Breast epithelium (tissue), 4 donors: ENCODE measurements at regions not wholly inside any gene's neighbourhood (a gene's known extent, or its start where the extent isn't known, plus 50 kb on each side); places are given as distances from the start of the nearest gene placed in this dataset.

Experiments
- DNase-seq, 2 donors: peaks; one replicate each; pipeline ENCODE4 v3.0.0-alpha.2; 2019; ENCODE audit warnings: low spot score in 2 of 2
- H3K27ac ChIP-seq, 2 donors: fragments of 200-600 bp; sonication (generic) in 1 of 2; one replicate each; pipeline ENCODE4 v1.5.1; 2016 to 2019; ENCODE audit warnings: mild to moderate bottlenecking in 1 of 2
- H3K27me3 ChIP-seq, 2 donors: fragments of 200-600 bp; sonication (generic) in 1 of 2; one replicate each; pipeline versions ENCODE4 v1.5.1 to v1.6.0; 2017 to 2019; ENCODE audit warnings: control low read depth in 1 of 2, mild to moderate bottlenecking in 1 of 2
- H3K36me3 ChIP-seq: fragments of 200-600 bp; one replicate; pipeline ENCODE4 v1.5.1; 2019
- H3K4me1 ChIP-seq, 2 donors: fragments of 200-600 bp; sonication (generic); one replicate each; pipeline ENCODE4 v1.5.1; 2016 to 2019; ENCODE audit warnings: control low read depth in 1 of 2
- H3K4me3 ChIP-seq, 3 donors: fragments of 200-600 bp; sonication (generic); 1 replicate in 2 of 3; 2 replicates in 1 of 3; pipeline ENCODE4 v1.5.1; 2016 to 2019; ENCODE audit warnings: mild to moderate bottlenecking in 3 of 3, moderate library complexity in 2 of 3
- H3K9me3 ChIP-seq, 2 donors: fragments of 200-600 bp; sonication (generic) in 1 of 2; one replicate each; pipeline ENCODE4 v1.5.1; 2016 to 2019; ENCODE audit warnings: control low read depth in 1 of 2
- CTCF ChIP-seq, 3 donors: fragments of 450-650 bp; IDR thresholded peaks; one replicate each; pipeline ENCODE4 v1.5.1; 2016 to 2017; ENCODE audit warnings: antibody characterized with exemption in 3 of 3, mild to moderate bottlenecking in 3 of 3, moderate library complexity in 3 of 3
- POLR2A ChIP-seq: fragments of 450-650 bp; IDR thresholded peaks from one replicate; pipeline ENCODE4 v1.6.1; 2016; ENCODE audit warnings: antibody characterized with exemption, mild to moderate bottlenecking, moderate library complexity
- POLR2AphosphoS5 ChIP-seq, 3 donors: sonication (generic); formaldehyde crosslinking; IDR thresholded peaks; one replicate each; pipeline ENCODE4 v1.6.1; 2017; ENCODE audit warnings: antibody characterized with exemption in 3 of 3
- intact Hi-C: fragments of 100-400 bp; cut with DNase I; formaldehyde crosslinking; loops from one replicate; pipeline ENCODE4 v1.15.1; 2023; ENCODE audit warnings: low total_unique reads

GRCh38 chr5:105740242-105740641, 1930.5 kb downstream of the EFNA5 start:
- intact Hi-C loops, result no loop called here
- H3K9me3 ChIP-seq, result no peaks in the 10 kb centered on the region
- H3K4me1 ChIP-seq, result no peaks in the 10 kb centered on the region
- TF ChIP-seq POLR2A (no peak), CTCF (IDR thresholded peaks at IDR 0.05) (no peak), POLR2AphosphoS5 (IDR thresholded peaks at IDR 0.05) (no peak)
- no peak for DNase-seq
- no peaks in the 10 kb centered on the region for H3K27me3 ChIP-seq
- no peaks in the 10 kb centered on the region for H3K36me3 ChIP-seq
- H3K4me3 ChIP-seq, result no peak overlapping the region
- no peak overlapping the region for H3K27ac ChIP-seq

- H3K27me3 ChIP-seq, result no peaks in the 10 kb centered on the region
- no peak overlapping the region for H3K4me3 ChIP-seq
- no peak overlapping the region for H3K27ac ChIP-seq
- no peaks in the 10 kb centered on the region for H3K4me1 ChIP-seq
- intact Hi-C loops, result no loop called here
- TF ChIP-seq POLR2AphosphoS5 (IDR thresholded peaks at IDR 0.05) (no peak), CTCF (IDR thresholded peaks at IDR 0.05) (no peak), POLR2A (no peak)
- no peak for DNase-seq
- no peaks in the 10 kb centered on the region for H3K36me3 ChIP-seq
- no peaks in the 10 kb centered on the region for H3K9me3 ChIP-seq
These were observed 1931.0 kb downstream of the EFNA5 start for GRCh38 chr5:105739732-105740131.

GRCh38 chr5:105735704-105736103, 1935.0 kb downstream of the EFNA5 start:
- H3K27me3 ChIP-seq, result no peaks in the 10 kb centered on the region
- H3K4me3 ChIP-seq, result no peak overlapping the region
- no peaks in the 10 kb centered on the region for H3K36me3 ChIP-seq
- H3K4me1 ChIP-seq, result no peaks in the 10 kb centered on the region
- DNase-seq, result no peak
- intact Hi-C loops, result no loop called here
- H3K9me3 ChIP-seq, result no peaks in the 10 kb centered on the region
- H3K27ac ChIP-seq, result no peak overlapping the region
- no peak for TF ChIP-seq POLR2AphosphoS5 (IDR thresholded peaks at IDR 0.05)

- Histone ChIP-seq H3K4me3 (no peak overlapping the region), H3K9me3 (no peaks in the 10 kb centered on the region), H3K27ac (no peak overlapping the region), H3K36me3 (no peaks in the 10 kb centered on the region), H3K27me3 (no peaks in the 10 kb centered on the region), H3K4me1 (no peaks in the 10 kb centered on the region)
- no peak for TF ChIP-seq POLR2AphosphoS5 (IDR thresholded peaks at IDR 0.05)
- no peak for TF ChIP-seq CTCF (IDR thresholded peaks at IDR 0.05)
- no peak for TF ChIP-seq POLR2A
- intact Hi-C loops, result no loop called here
- no peak for DNase-seq
These were observed 1939.8 kb downstream of the EFNA5 start for GRCh38 chr5:105730982-105731381.

- Histone ChIP-seq H3K27ac (no peak overlapping the region), H3K9me3 (peaks cover 0 to 5% of the 10 kb centered on the region in 2 donors), H3K4me1 (no peaks in the 10 kb centered on the region), H3K27me3 (no peaks in the 10 kb centered on the region), H3K36me3 (no peaks in the 10 kb centered on the region), H3K4me3 (no peak overlapping the region)
- no peak for TF ChIP-seq CTCF (IDR thresholded peaks at IDR 0.05)
- no peak for TF ChIP-seq POLR2A
- TF ChIP-seq POLR2AphosphoS5 (IDR thresholded peaks at IDR 0.05), result no peak
- no peak for DNase-seq
- intact Hi-C loops, result no loop called here
These were observed 1944.6 kb downstream of the EFNA5 start for GRCh38 chr5:105726093-105726492.

- peaks cover 0 to 16% of the 10 kb centered on the region in 2 donors for H3K9me3 ChIP-seq
- TF ChIP-seq CTCF (IDR thresholded peaks at IDR 0.05) (no peak), POLR2AphosphoS5 (IDR thresholded peaks at IDR 0.05) (no peak), POLR2A (no peak)
- no peak overlapping the region for H3K27ac ChIP-seq
- intact Hi-C loops, result no loop called here
- DNase-seq, result no peak
- H3K27me3 ChIP-seq, result no peaks in the 10 kb centered on the region
- H3K4me1 ChIP-seq, result no peaks in the 10 kb centered on the region
- no peaks in the 10 kb centered on the region for H3K36me3 ChIP-seq
- no peak overlapping the region for H3K4me3 ChIP-seq
These were observed 1962.3 kb downstream of the EFNA5 start for GRCh38 chr5:105708442-105708841.
